Mucosa of rectum (tissue), 2 donors: ENCODE measurements at regions not wholly inside any gene's neighbourhood (a gene's known extent, or its start where the extent isn't known, plus 50 kb on each side); places are given as distances from the start of the nearest gene placed in this dataset.

Experiments
- H3K27ac ChIP-seq, 2 donors: one replicate each; pipeline ENCODE4 v1.7.0; 2013; ENCODE audit warnings: inconsistent platforms in 2 of 2, low read depth in 2 of 2, low read length in 2 of 2
- H3K27me3 ChIP-seq, 2 donors: one replicate each; pipeline ENCODE4 v1.7.0; 2013; ENCODE audit warnings: low read length in 2 of 2; ENCODE audit not compliant: control insufficient read depth in 2 of 2, insufficient read depth in 2 of 2
- H3K36me3 ChIP-seq, 2 donors: one replicate each; pipeline ENCODE4 v1.7.0; 2013; ENCODE audit warnings: low read length in 2 of 2; ENCODE audit not compliant: control insufficient read depth in 2 of 2, insufficient read depth in 2 of 2
- H3K4me1 ChIP-seq, 2 donors: one replicate each; pipeline ENCODE4 v1.7.0; 2013; ENCODE audit warnings: low read length in 2 of 2, mild to moderate bottlenecking in 1 of 2; ENCODE audit not compliant: control insufficient read depth in 2 of 2, insufficient read depth in 2 of 2
- H3K4me3 ChIP-seq, 2 donors: one replicate each; pipeline ENCODE4 v1.7.0; 2013; ENCODE audit warnings: low read length in 2 of 2
- H3K9ac ChIP-seq, 2 donors: one replicate each; pipeline ENCODE4 v1.7.0; 2013; ENCODE audit warnings: low read length in 2 of 2, low read depth in 1 of 2, mild to moderate bottlenecking in 1 of 2
- H3K9me3 ChIP-seq, 2 donors: one replicate each; pipeline ENCODE4 v1.7.0; 2013; ENCODE audit warnings: low read length in 2 of 2; ENCODE audit not compliant: control insufficient read depth in 2 of 2
- donor health status: healthy.
- donor health status: Normal muscosa, but diverticular disease.

DNA sequence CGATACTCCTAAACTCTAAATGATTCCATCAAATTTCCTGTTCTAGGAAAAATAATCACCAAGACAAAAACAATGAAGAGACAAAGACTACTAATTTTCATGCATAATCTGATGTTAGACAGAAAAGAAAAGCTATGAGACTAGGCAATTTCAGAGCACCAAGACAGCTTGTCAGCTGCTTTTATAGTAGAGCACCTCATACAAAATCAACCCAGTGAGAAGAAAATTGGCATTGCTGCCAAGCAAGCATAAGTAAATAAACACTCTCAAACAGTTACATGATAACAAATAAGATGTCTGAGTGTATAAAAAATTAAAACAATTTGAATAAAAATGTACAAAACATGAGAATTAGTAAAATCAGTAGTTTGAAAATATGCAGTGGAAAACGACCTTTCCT is 1544.6 kb downstream of the C4orf33 start:
- no peaks in the 10 kb centered on the region for H3K9me3 ChIP-seq
- no peaks in the 10 kb centered on the region for H3K4me1 ChIP-seq
- no peak overlapping the region for H3K9ac ChIP-seq
- H3K27me3 ChIP-seq: no peaks in the 10 kb centered on the region
- H3K4me3 ChIP-seq: no peak overlapping the region
- no peaks in the 10 kb centered on the region for H3K36me3 ChIP-seq
- H3K27ac ChIP-seq: no peak overlapping the region

- Histone ChIP-seq H3K4me3 (no peak overlapping the region), H3K9ac (no peak overlapping the region), H3K27me3 (no peaks in the 10 kb centered on the region), H3K36me3 (no peaks in the 10 kb centered on the region), H3K27ac (no peak overlapping the region), H3K4me1 (no peaks in the 10 kb centered on the region), H3K9me3 (no peaks in the 10 kb centered on the region)
These were observed 1550.9 kb downstream of the C4orf33 start for GRCh38 chr4:130646886-130647285.

DNA sequence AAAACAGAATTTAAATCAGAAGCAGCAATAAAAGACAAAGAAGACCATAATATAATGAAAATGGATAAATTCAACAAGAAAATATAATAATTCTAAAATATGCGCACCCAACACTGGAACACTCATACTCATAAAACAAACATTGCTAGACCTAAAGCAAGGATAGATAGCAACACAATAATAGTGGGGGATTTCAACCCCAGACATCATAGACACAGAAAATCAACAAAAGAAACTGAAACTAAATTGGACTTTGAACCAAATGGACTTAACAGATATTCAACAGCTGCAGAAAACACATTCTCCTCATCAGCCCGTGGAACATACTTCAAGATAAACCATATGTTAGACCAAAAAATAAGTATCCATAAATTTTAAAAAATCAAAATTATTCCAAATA is 1552.6 kb downstream of the C4orf33 start:
- H3K4me1 ChIP-seq: no peaks in the 10 kb centered on the region

GRCh38 chr4:130653842-130654241 is 1557.9 kb downstream of the C4orf33 start:
- Histone ChIP-seq H3K27ac (no peak overlapping the region), H3K36me3 (no peaks in the 10 kb centered on the region), H3K9ac (no peak overlapping the region), H3K4me3 (no peak overlapping the region), H3K27me3 (no peaks in the 10 kb centered on the region), H3K9me3 (no peaks in the 10 kb centered on the region), H3K4me1 (no peaks in the 10 kb centered on the region)

More for the DNA sequence above, 1552.6 kb downstream of the C4orf33 start:
- no peaks in the 10 kb centered on the region for H3K36me3 ChIP-seq
- no peak overlapping the region for H3K9ac ChIP-seq
- no peak overlapping the region for H3K4me3 ChIP-seq
- H3K9me3 ChIP-seq: no peaks in the 10 kb centered on the region
- no peaks in the 10 kb centered on the region for H3K27me3 ChIP-seq
- H3K27ac ChIP-seq: no peak overlapping the region

DNA sequence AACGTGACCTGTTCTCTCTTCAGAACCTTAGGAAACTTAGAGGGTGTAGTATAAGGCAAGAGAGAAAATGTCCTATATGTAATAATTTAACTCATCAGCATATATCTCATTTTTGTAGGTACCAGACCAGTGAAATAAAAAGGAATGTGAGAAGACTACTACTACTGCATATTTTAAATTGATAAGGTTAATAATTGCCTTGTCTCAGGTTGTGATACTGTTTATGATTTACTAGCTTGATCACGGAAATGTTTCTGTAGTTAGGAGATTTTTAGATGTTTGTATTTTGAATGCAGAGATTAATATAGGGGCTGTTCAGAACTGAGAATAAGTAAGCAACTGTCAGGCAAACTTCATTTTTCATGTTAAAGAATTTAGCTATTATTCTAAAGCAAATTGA is 1563.4 kb downstream of the C4orf33 start:
- Histone ChIP-seq H3K4me3 (no peak overlapping the region), H3K9ac (no peak overlapping the region), H3K4me1 (no peaks in the 10 kb centered on the region), H3K27ac (no peak overlapping the region), H3K36me3 (no peaks in the 10 kb centered on the region), H3K27me3 (no peaks in the 10 kb centered on the region), H3K9me3 (no peaks in the 10 kb centered on the region)

GRCh38 chr4:130668859-130669258 is 1572.9 kb downstream of the C4orf33 start:
- Histone ChIP-seq H3K9me3 (no peaks in the 10 kb centered on the region), H3K4me1 (no peaks in the 10 kb centered on the region)

DNA sequence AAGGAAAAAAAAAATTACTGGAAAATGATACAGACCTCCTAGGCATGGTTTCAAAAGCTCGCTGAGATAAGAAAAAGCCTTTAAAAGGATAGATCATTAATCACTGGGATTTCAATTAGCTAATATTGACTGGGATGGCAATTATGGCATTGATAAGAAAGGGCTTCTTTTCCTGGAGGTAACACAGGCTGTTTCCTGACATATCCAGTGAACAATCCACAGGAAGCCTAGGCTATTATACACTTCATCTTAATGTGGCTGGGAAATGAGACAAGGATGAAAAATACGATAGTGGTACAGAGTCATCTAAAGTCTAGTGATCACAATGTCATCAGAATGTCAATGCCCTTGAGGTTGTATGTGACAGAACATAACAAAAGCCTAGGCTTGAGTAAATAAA is 1579.3 kb downstream of the C4orf33 start:
- Histone ChIP-seq H3K9me3 (no peaks in the 10 kb centered on the region), H3K36me3 (no peaks in the 10 kb centered on the region), H3K27ac (no peak overlapping the region), H3K4me3 (no peak overlapping the region), H3K9ac (no peak overlapping the region), H3K27me3 (no peaks in the 10 kb centered on the region), H3K4me1 (no peaks in the 10 kb centered on the region)

More at GRCh38 chr4:130668859-130669258, 1572.9 kb downstream of the C4orf33 start:
- Histone ChIP-seq H3K4me3 (no peak overlapping the region), H3K36me3 (no peaks in the 10 kb centered on the region), H3K27ac (no peak overlapping the region), H3K27me3 (no peaks in the 10 kb centered on the region), H3K9ac (no peak overlapping the region)

DNA sequence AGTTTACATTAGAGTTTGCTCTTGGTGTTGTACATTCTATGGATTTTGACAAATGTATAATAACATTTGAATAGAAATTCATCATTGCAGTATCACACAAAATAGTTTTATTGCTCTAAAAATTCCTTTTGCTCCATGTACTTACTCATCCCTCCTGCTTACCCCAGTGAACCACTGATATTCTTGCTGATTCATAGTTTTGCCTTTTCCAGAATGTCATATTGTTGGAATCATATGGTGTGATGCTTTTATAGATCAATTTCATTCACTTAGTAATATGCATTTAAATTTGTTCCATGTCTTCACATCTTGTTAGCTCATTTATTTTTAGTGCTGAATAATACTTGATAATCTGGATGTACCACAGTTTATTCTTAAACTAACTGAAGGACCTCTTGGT is 1593.2 kb downstream of the C4orf33 start:
- no peak overlapping the region for H3K27ac ChIP-seq
- H3K27me3 ChIP-seq: no peaks in the 10 kb centered on the region

DNA sequence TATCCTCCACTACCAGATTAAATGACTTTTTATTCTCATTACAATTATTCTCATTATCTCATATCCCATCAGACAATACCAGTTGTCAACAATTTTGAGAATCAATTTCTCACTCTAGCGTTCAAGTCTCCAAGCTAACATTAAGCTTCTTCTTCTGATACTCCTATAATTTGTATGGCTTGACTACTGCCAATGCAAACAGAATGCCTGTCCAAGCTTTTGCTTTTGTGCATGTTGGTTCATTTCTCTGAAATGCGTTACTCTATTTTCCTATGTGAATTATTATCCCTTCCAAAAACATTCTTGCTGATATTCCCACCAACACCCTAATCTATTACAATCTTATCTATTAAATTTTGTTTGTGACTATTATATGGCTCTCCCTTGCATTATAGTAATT is 1602.3 kb downstream of the C4orf33 start:
- no peak overlapping the region for H3K9ac ChIP-seq
- no peak overlapping the region for H3K4me3 ChIP-seq
- no peaks in the 10 kb centered on the region for H3K4me1 ChIP-seq
- H3K9me3 ChIP-seq: no peaks in the 10 kb centered on the region
- H3K27ac ChIP-seq: no peak overlapping the region
- no peaks in the 10 kb centered on the region for H3K27me3 ChIP-seq
- H3K36me3 ChIP-seq: no peaks in the 10 kb centered on the region

More for the DNA sequence above, 1593.2 kb downstream of the C4orf33 start:
- Histone ChIP-seq H3K4me1 (no peaks in the 10 kb centered on the region), H3K36me3 (no peaks in the 10 kb centered on the region), H3K9ac (no peak overlapping the region), H3K9me3 (no peaks in the 10 kb centered on the region), H3K4me3 (no peak overlapping the region)

DNA sequence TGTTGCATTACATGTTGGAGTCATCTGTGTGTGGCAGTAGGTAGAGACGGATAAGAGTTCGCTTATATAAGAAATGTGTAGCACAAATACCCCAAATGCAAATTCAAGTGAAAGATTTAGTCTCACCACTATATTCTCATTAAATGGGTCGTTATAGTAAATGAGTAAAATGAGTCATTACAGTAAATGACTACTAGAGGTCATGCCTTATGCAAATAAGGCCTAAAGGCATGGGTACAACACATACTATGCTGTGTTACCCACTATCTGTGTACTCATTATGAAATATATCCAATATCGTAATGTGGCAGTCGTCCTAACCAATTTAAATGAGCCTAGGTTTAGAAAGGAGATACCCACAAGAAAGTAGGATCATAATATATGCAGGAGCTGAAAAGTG is 1603.1 kb downstream of the C4orf33 start:
- H3K4me1 ChIP-seq: no peaks in the 10 kb centered on the region
- H3K27me3 ChIP-seq: no peaks in the 10 kb centered on the region
- no peaks in the 10 kb centered on the region for H3K9me3 ChIP-seq
- no peaks in the 10 kb centered on the region for H3K36me3 ChIP-seq
- no peak overlapping the region for H3K27ac ChIP-seq
- H3K9ac ChIP-seq: no peak overlapping the region
- no peak overlapping the region for H3K4me3 ChIP-seq
